Lung (tissue), 11 donors: ENCODE measurements at regions not wholly inside any gene's neighbourhood (a gene's known extent, or its start where the extent isn't known, plus 50 kb on each side); places are given as distances from the start of the nearest gene placed in this dataset.

Experiments used
- ATAC-seq: fragments of 200-7000 bp; cut with Tn5 transposase; one replicate; pipeline ENCODE4 v1.9.1; 2020; ENCODE audit warnings: moderate number of reproducible peaks; ENCODE audit not compliant: insufficient read depth, low FRiP score
- DNase-seq, 3 donors: peaks; one replicate each; pipeline ENCODE4 v3.0.0-alpha.2; 2013 to 2017
- H3K27ac ChIP-seq, 2 donors: one replicate each; pipeline ENCODE4 v1.5.1; 2013; ENCODE audit warnings: mild to moderate bottlenecking in 2 of 2, moderate library complexity in 2 of 2, control low read depth in 1 of 2, inconsistent platforms in 1 of 2, low read depth in 1 of 2, low read length in 1 of 2
- H3K27me3 ChIP-seq, 3 donors: one replicate each; pipeline ENCODE4 v1.5.1; 2013; ENCODE audit warnings: low read length in 2 of 3; ENCODE audit not compliant: control insufficient read depth in 3 of 3, insufficient read depth in 3 of 3
- H3K36me3 ChIP-seq, 4 donors: one replicate each; pipeline ENCODE4 v1.5.1; 2013; ENCODE audit warnings: low read length in 4 of 4, mild to moderate bottlenecking in 1 of 4, moderate library complexity in 1 of 4; ENCODE audit not compliant: control insufficient read depth in 4 of 4, insufficient read depth in 4 of 4
- H3K4me1 ChIP-seq, 5 donors: one replicate each; pipeline ENCODE4 v1.5.1; 2013; ENCODE audit warnings: low read length in 5 of 5, mild to moderate bottlenecking in 2 of 5, moderate library complexity in 1 of 5; ENCODE audit not compliant: control insufficient read depth in 5 of 5, insufficient read depth in 5 of 5
- H3K4me3 ChIP-seq: one replicate; pipeline ENCODE4 v1.5.1; 2013; ENCODE audit warnings: mild to moderate bottlenecking, control low read depth, moderate library complexity
- H3K9ac ChIP-seq, 2 donors: one replicate each; pipeline ENCODE4 v1.5.1; 2013; ENCODE audit warnings: low read length in 2 of 2, control low read depth in 1 of 2; ENCODE audit not compliant: insufficient read depth in 1 of 2
- H3K9me3 ChIP-seq, 4 donors: one replicate each; pipeline ENCODE4 v1.5.1; 2013; ENCODE audit warnings: low read length in 3 of 4, mild to moderate bottlenecking in 1 of 4, moderate library complexity in 1 of 4; ENCODE audit not compliant: control insufficient read depth in 4 of 4, insufficient read depth in 3 of 4
- WGBS, 2 donors: extraction: QIAGEN DNeasy Blood & Tissue Kit; methylation state at CpG; one replicate each; pipeline ENCODE4 v1.1.7; 2013; 5-methylcytosine and 5-hydroxymethylcytosine counted together
- TF ChIP-seq, protein P1 (sequence below): IDR thresholded peaks from 2 replicates; pipeline ENCODE4 v1.5.1; 2012; ENCODE audit warnings: mild to moderate bottlenecking; ENCODE audit errors: control extremely low read depth, extremely low read depth
- donor health status: control.
- donor health status: control.
- donor health status: Bipolar disorder and iron deficiency.
- donor health status: healthy.
- donor health status: DM: yes; HTN: yes; CAD: no.

GRCh38 chr10:109454691-109455090, 468.6 kb downstream of the XPNPEP1 start:
- Histone ChIP-seq H3K27me3 (peaks cover 14 to 55% (median 47%) of the 10 kb centered on the region in 3 donors), H3K4me3 (no peak overlapping the region), H3K4me1 (no peaks in the 10 kb centered on the region), H3K36me3 (no peaks in the 10 kb centered on the region), H3K27ac (no peak overlapping the region), H3K9me3 (peaks cover 0 to 10% (median 0%) of the 10 kb centered on the region in 4 donors), H3K9ac (no peak overlapping the region)
- WGBS, 2 donors, result 8% methylated on average over 1 of the region's 1 CpG
- no peak for DNase-seq
- TF ChIP-seq, protein P1, sequence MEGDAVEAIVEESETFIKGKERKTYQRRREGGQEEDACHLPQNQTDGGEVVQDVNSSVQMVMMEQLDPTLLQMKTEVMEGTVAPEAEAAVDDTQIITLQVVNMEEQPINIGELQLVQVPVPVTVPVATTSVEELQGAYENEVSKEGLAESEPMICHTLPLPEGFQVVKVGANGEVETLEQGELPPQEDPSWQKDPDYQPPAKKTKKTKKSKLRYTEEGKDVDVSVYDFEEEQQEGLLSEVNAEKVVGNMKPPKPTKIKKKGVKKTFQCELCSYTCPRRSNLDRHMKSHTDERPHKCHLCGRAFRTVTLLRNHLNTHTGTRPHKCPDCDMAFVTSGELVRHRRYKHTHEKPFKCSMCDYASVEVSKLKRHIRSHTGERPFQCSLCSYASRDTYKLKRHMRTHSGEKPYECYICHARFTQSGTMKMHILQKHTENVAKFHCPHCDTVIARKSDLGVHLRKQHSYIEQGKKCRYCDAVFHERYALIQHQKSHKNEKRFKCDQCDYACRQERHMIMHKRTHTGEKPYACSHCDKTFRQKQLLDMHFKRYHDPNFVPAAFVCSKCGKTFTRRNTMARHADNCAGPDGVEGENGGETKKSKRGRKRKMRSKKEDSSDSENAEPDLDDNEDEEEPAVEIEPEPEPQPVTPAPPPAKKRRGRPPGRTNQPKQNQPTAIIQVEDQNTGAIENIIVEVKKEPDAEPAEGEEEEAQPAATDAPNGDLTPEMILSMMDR, result no peak
- ATAC-seq, result no peak

DNA sequence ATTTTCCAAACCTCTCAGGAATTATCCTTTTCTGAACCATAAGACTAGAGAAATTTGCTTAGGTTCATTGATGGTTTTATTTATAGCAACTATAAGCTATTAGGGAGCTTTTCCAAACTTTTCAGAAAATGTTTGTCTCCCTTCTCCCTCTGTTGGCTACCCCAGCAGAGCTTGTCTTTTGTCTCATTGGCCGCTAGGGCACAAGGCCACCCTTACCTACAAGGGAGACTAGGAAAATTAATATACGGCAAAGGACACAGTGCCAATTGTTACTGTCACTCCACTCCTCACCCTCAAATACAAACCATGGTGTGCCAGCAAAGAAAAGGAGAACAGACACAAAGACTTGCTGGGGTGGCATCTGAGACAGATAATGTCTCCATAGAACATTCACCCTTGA, 471.4 kb downstream of the XPNPEP1 start:
- DNase-seq (no peak), ATAC-seq (no peak)
- TF ChIP-seq, protein P1, result no peak
- no peaks in the 10 kb centered on the region for H3K36me3 ChIP-seq
- no peak overlapping the region for H3K27ac ChIP-seq
- no peak overlapping the region for H3K4me3 ChIP-seq
- H3K9ac ChIP-seq, result no peak overlapping the region
- 63 to 88% methylated on average over 2 of the region's 2 CpGs for WGBS, 2 donors
- peaks cover 4 to 34% (median 32%) of the 10 kb centered on the region in 3 donors for H3K27me3 ChIP-seq
- H3K9me3 ChIP-seq, result peaks cover 0 to 3% (median 0%) of the 10 kb centered on the region in 4 donors
- no peaks in the 10 kb centered on the region for H3K4me1 ChIP-seq

DNA sequence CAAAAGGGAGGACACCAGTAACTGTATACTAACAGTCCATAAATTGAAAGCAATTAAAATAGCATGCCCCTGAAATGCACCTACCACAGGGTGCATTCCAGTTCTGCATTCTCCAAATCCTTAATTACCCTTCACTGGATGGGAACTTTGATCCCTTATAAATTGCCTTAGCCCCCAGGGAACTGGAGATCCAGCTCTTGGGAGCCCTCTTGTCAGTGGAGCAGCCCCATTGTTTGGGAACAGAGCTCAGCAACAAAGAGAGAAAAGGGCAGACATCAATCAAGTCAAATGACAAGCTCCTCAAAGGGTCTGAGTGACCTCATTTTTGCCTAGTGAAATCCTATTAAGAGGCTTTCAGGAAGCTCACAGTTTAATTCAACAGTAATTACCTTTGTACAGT, 472.6 kb downstream of the XPNPEP1 start:
- no peaks in the 10 kb centered on the region for H3K4me1 ChIP-seq
- no peak for ATAC-seq

DNA sequence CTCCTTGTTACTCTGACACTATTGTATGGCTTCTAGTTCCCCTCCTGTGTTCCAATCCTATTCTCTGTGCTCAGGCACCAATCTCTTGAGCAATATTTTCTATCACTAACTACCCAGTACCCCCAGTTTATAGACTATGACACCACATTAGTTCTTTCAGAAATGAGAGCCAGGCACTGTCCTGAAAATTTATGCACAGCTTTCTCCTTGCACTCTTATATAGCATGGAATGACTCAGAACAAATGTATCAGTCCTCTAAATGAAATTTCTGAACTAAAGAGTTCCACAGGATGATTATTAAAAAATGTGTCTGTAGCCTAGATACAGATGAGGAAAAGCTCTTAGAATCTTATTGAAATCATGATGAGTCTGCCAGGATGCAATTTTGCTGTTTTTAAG, 489.9 kb downstream of the XPNPEP1 start:
- Histone ChIP-seq H3K27me3 (no peaks in the 10 kb centered on the region), H3K4me3 (no peak overlapping the region), H3K27ac (no peak overlapping the region), H3K36me3 (no peaks in the 10 kb centered on the region), H3K9me3 (no peaks in the 10 kb centered on the region), H3K4me1 (no peaks in the 10 kb centered on the region), H3K9ac (no peak overlapping the region)
- DNase-seq (no peak), ATAC-seq (no peak)
- TF ChIP-seq, protein P1, result no peak

More for the DNA sequence above, 472.6 kb downstream of the XPNPEP1 start:
- no peak overlapping the region for H3K27ac ChIP-seq
- no peak overlapping the region for H3K4me3 ChIP-seq
- peaks cover 0 to 25% (median 24%) of the 10 kb centered on the region in 3 donors for H3K27me3 ChIP-seq
- no peaks in the 10 kb centered on the region for H3K9me3 ChIP-seq
- H3K9ac ChIP-seq, result no peak overlapping the region
- peak in 1 of 3 donors; percentile 6 for DNase-seq
- H3K36me3 ChIP-seq, result no peaks in the 10 kb centered on the region
- TF ChIP-seq, protein P1, result no peak
